Fibroblast of lung (primary cell): ENCODE measurements at regions not wholly inside any gene's neighbourhood (a gene's known extent, or its start where the extent isn't known, plus 50 kb on each side); places are given as distances from the start of the nearest gene placed in this dataset.

Source experiments
- DNase-seq, 2 donors: peaks; one replicate each; pipeline versions ENCODE4 v3.0.0 to v3.0.0-alpha.2; 2010; ENCODE audit warnings: low read depth in 2 of 2
- H2AFZ ChIP-seq: 2 replicates; pipeline ENCODE4 v1.5.1; 2012; ENCODE audit warnings: low read length, control low read depth, inconsistent platforms
- H3K27ac ChIP-seq: 2 replicates; pipeline ENCODE4 v1.5.1; 2011; ENCODE audit warnings: low read length, control low read depth; ENCODE audit not compliant: insufficient read depth
- H3K27me3 ChIP-seq: 2 replicates; pipeline ENCODE4 v1.5.1; 2011; ENCODE audit warnings: mild to moderate bottlenecking, low read length; ENCODE audit not compliant: control insufficient read depth, insufficient read depth
- H3K36me3 ChIP-seq: 2 replicates; pipeline ENCODE4 v1.5.1; 2011; ENCODE audit warnings: low read length; ENCODE audit not compliant: control insufficient read depth, insufficient read depth
- H3K4me1 ChIP-seq: 2 replicates; pipeline ENCODE4 v1.5.1; 2011; ENCODE audit warnings: low read length; ENCODE audit not compliant: control insufficient read depth, insufficient read depth; ENCODE audit errors: extremely low read depth
- H3K4me2 ChIP-seq: 2 replicates; pipeline ENCODE4 v1.5.1; 2011; ENCODE audit warnings: low read length, control low read depth; ENCODE audit not compliant: insufficient read depth; ENCODE audit errors: extremely low read depth
- H3K4me3 ChIP-seq, 4 experiments: fragments of 200-600 bp in 1 of 4; sonication (generic) in 1 of 4; replicated peaks in 1 of 4; 2 replicates each; pipeline ENCODE4 v1.5.1; 2011 to 2016; ENCODE audit warnings: low read length in 4 of 4, low read depth in 3 of 4, mild to moderate bottlenecking in 3 of 4, control low read depth in 2 of 4, inconsistent platforms in 1 of 4, mixed read lengths in 1 of 4; ENCODE audit not compliant: insufficient read depth in 1 of 4; ENCODE audit errors: control extremely low read depth in 1 of 4
- H3K79me2 ChIP-seq: 2 replicates; pipeline ENCODE4 v1.5.1; 2012; ENCODE audit warnings: mild to moderate bottlenecking, low read length, inconsistent platforms; ENCODE audit not compliant: control insufficient read depth, insufficient read depth
- H3K9ac ChIP-seq: 2 replicates; pipeline ENCODE4 v1.5.1; 2011; ENCODE audit warnings: mild to moderate bottlenecking, low read length, control low read depth; ENCODE audit not compliant: insufficient read depth
- H3K9me3 ChIP-seq: 2 replicates; pipeline ENCODE4 v1.5.1; 2012; ENCODE audit warnings: low read depth, low read length; ENCODE audit not compliant: control insufficient read depth, insufficient read depth
- H4K20me1 ChIP-seq: 2 replicates; pipeline ENCODE4 v1.5.1; 2011; ENCODE audit warnings: low read length; ENCODE audit not compliant: control insufficient read depth, insufficient read depth; ENCODE audit errors: extremely low read depth
- EZH2 ChIP-seq: IDR thresholded peaks from 2 replicates; pipeline ENCODE4 v1.5.1; 2012; ENCODE audit warnings: low read length, control low read depth, mild to moderate bottlenecking; ENCODE audit errors: missing control alignments
- TF ChIP-seq, protein P1 (sequence below), 2 donors: IDR thresholded peaks in 1 of 2; conservative IDR thresholded peaks in 1 of 2; 1 replicate in 1 of 2; 2 replicates in 1 of 2; pipeline ENCODE4 v1.5.1; 2011 to 2012; ENCODE audit warnings: low read length in 2 of 2, control low read depth in 1 of 2, inconsistent platforms in 1 of 2, low read depth in 1 of 2, mild to moderate bottlenecking in 1 of 2

- no peaks in the 10 kb centered on the region for H3K4me1 ChIP-seq
- H2AFZ ChIP-seq = no peak overlapping the region
- no peak for TF ChIP-seq EZH2
- TF ChIP-seq, protein P1, sequence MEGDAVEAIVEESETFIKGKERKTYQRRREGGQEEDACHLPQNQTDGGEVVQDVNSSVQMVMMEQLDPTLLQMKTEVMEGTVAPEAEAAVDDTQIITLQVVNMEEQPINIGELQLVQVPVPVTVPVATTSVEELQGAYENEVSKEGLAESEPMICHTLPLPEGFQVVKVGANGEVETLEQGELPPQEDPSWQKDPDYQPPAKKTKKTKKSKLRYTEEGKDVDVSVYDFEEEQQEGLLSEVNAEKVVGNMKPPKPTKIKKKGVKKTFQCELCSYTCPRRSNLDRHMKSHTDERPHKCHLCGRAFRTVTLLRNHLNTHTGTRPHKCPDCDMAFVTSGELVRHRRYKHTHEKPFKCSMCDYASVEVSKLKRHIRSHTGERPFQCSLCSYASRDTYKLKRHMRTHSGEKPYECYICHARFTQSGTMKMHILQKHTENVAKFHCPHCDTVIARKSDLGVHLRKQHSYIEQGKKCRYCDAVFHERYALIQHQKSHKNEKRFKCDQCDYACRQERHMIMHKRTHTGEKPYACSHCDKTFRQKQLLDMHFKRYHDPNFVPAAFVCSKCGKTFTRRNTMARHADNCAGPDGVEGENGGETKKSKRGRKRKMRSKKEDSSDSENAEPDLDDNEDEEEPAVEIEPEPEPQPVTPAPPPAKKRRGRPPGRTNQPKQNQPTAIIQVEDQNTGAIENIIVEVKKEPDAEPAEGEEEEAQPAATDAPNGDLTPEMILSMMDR (conservative IDR thresholded peaks at IDR 0.05 in 1 of 2, IDR thresholded peaks at IDR 0.05 in 1 of 2; ENCODE audit: low read depth in 1 of 2, low read length in 2 of 2) = no peak
- H3K4me3 ChIP-seq = no peak overlapping the region
- no peaks in the 10 kb centered on the region for H3K36me3 ChIP-seq
- H3K27me3 ChIP-seq = no peaks in the 10 kb centered on the region
- H4K20me1 ChIP-seq = no peaks in the 10 kb centered on the region
- H3K79me2 ChIP-seq = no peaks in the 10 kb centered on the region
- peak; percentile 18 to 51 for DNase-seq
- no peak overlapping the region for H3K27ac ChIP-seq
- no peak overlapping the region for H3K4me2 ChIP-seq
- H3K9me3 ChIP-seq = no peaks in the 10 kb centered on the region
- H3K9ac ChIP-seq = no peak overlapping the region
Measured at GRCh38 chr12:81022531-81022930, 55.3 kb upstream of the ACSS3 start.

GRCh38 chr12:81021834-81022233 lies 56.0 kb upstream of the ACSS3 start:
- no peak overlapping the region for H3K9ac ChIP-seq
- no peaks in the 10 kb centered on the region for H3K36me3 ChIP-seq
- no peaks in the 10 kb centered on the region for H3K4me1 ChIP-seq
- no peaks in the 10 kb centered on the region for H3K79me2 ChIP-seq
- H4K20me1 ChIP-seq = no peaks in the 10 kb centered on the region
- TF ChIP-seq EZH2 = no peak
- TF ChIP-seq, protein P1 (conservative IDR thresholded peaks at IDR 0.05 in 1 of 2, IDR thresholded peaks at IDR 0.05 in 1 of 2; ENCODE audit: low read depth in 1 of 2, low read length in 2 of 2) = no peak
- H3K27ac ChIP-seq = no peak overlapping the region
- H2AFZ ChIP-seq = no peak overlapping the region
- no peak overlapping the region for H3K4me2 ChIP-seq
- no peak overlapping the region for H3K4me3 ChIP-seq
- no peaks in the 10 kb centered on the region for H3K27me3 ChIP-seq
- peak; percentile 40 to 61 for DNase-seq
- H3K9me3 ChIP-seq = no peaks in the 10 kb centered on the region

DNA sequence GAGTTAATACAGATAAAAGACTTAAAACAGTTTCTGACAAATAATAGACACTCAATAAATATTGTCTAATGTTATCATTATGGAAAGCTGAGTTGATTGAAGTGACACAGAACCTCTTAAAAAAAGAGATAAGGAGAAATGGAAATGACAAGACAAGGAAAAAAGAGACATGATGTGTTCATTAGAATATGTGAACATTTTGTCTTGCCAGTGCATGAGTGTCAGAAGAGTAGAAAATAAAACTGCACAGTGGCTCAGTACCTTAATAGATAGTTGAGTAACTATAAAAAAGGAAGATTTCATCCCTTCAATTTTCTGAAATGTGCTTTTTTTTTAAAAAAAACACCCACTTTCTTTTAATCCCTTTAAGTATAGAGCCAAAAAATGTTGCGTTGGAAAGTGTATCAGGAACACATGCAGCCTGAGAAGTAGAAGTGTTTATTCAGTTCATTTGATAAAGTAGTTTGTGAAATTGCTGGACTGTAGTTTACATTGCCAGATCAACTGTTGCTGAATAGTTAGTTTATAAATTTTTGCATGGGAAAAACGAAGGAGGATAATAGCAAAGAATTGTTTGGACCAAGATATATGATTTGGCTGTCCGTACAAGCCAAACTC lies 56.6 kb upstream of the ACSS3 start:
- Histone ChIP-seq H3K4me3 (no peak overlapping the region), H3K36me3 (no peaks in the 10 kb centered on the region), H3K9ac (no peak overlapping the region), H3K4me1 (no peaks in the 10 kb centered on the region), H3K79me2 (no peaks in the 10 kb centered on the region), H3K27ac (no peak overlapping the region), H3K4me2 (no peak overlapping the region), H2AFZ (no peak overlapping the region), H3K9me3 (no peaks in the 10 kb centered on the region), H3K27me3 (no peaks in the 10 kb centered on the region), H4K20me1 (no peaks in the 10 kb centered on the region)
- peak in 1 of 2 donors; percentile 25 for DNase-seq
- no peak for TF ChIP-seq EZH2
- TF ChIP-seq, protein P1 (conservative IDR thresholded peaks at IDR 0.05 in 1 of 2, IDR thresholded peaks at IDR 0.05 in 1 of 2; ENCODE audit: low read depth in 1 of 2, low read length in 2 of 2) = no peak
